ENCODE measurements at regions not wholly inside any gene's neighbourhood (a gene's known extent, or its start where the extent isn't known, plus 50 kb on each side); places are given as distances from the start of the nearest gene placed in this dataset.
"Not testable (repeated sequence)": the region's sequence is repeated elsewhere in the genome, so short reads cannot be mapped to it uniquely, and the experiment has no call there.

GRCh38 chr4:177803151-177803550 is 360.9 kb upstream of the AGA start:
- no peak overlapping the region for H3K9ac ChIP-seq (ENCODE audit: low read length)
- no peaks in the 10 kb centered on the region for H3K36me3 ChIP-seq (ENCODE audit: control insufficient read depth in 1 of 2, insufficient read depth in 2 of 2, low read depth in 1 of 2, low read length in 2 of 2)
- no peak overlapping the region for H2BK12ac ChIP-seq (ENCODE audit: low read length in 2 of 2)
- H2BK5ac ChIP-seq (ENCODE audit: low read depth, low read length, poor library complexity, severe bottlenecking): no peak overlapping the region
- no peak overlapping the region for H4K8ac ChIP-seq (ENCODE audit: low read length)
- H2BK120ac ChIP-seq (ENCODE audit: low read depth, low read length): no peak overlapping the region
- no peak overlapping the region for H3K14ac ChIP-seq (ENCODE audit: low read length in 2 of 2)
- no peak overlapping the region for H2AK5ac ChIP-seq (ENCODE audit: low read length, severe bottlenecking)
- H3K4ac ChIP-seq (ENCODE audit: low read depth in 1 of 2, low read length in 2 of 2): no peak overlapping the region
- H4K91ac ChIP-seq (ENCODE audit: low read length): no peak overlapping the region
- no peak overlapping the region for H3K4me3 ChIP-seq (ENCODE audit: insufficient read depth in 1 of 2, low read depth in 1 of 2, low read length in 2 of 2)
- no peak overlapping the region for H3K4me2 ChIP-seq (ENCODE audit: low read length, poor library complexity, severe bottlenecking)
- no peaks in the 10 kb centered on the region for H3K27me3 ChIP-seq (ENCODE audit: control insufficient read depth in 1 of 2, insufficient read depth in 1 of 2, low read length in 2 of 2)
- H3K4me1 ChIP-seq (ENCODE audit: control insufficient read depth, insufficient read depth, low read depth, low read length): no peaks in the 10 kb centered on the region
- no peak overlapping the region for H2BK15ac ChIP-seq (ENCODE audit: low read depth, poor library complexity, severe bottlenecking)
- DNase-seq: no peak
- H3K18ac ChIP-seq (ENCODE audit: low read depth in 1 of 2, low read length in 2 of 2): no peak overlapping the region
- H3K79me1 ChIP-seq (replicated peaks; ENCODE audit: low read length, poor library complexity, severe bottlenecking): no peaks in the 10 kb centered on the region
- no peaks in the 10 kb centered on the region for H3K9me3 ChIP-seq (ENCODE audit: control insufficient read depth, low read length)
- no peak overlapping the region for H3K23ac ChIP-seq (ENCODE audit: low read length in 2 of 2)
- no peak overlapping the region for H3K27ac ChIP-seq (ENCODE audit: low read length, poor library complexity, severe bottlenecking)
- no peak overlapping the region for H2AFZ ChIP-seq (ENCODE audit: low read depth, low read length)
- WGBS: 56% methylated on average over 2 of the region's 3 CpGs

- Histone ChIP-seq H3K27ac (ENCODE audit: low read length, poor library complexity, severe bottlenecking) (no peak overlapping the region), H2BK120ac (ENCODE audit: low read depth, low read length) (no peak overlapping the region), H2BK15ac (ENCODE audit: low read depth, poor library complexity, severe bottlenecking) (no peak overlapping the region), H4K8ac (ENCODE audit: low read length) (no peak overlapping the region), H2AFZ (ENCODE audit: low read depth, low read length) (no peak overlapping the region), H3K14ac (ENCODE audit: low read length in 2 of 2) (no peak overlapping the region), H3K4ac (ENCODE audit: low read depth in 1 of 2, low read length in 2 of 2) (no peak overlapping the region), H2BK5ac (ENCODE audit: low read depth, low read length, poor library complexity, severe bottlenecking) (no peak overlapping the region), H3K23ac (ENCODE audit: low read length in 2 of 2) (no peak overlapping the region), H3K36me3 (ENCODE audit: control insufficient read depth in 1 of 2, insufficient read depth in 2 of 2, low read depth in 1 of 2, low read length in 2 of 2) (no peaks in the 10 kb centered on the region), H3K79me1 (replicated peaks; ENCODE audit: low read length, poor library complexity, severe bottlenecking) (no peaks in the 10 kb centered on the region), H4K91ac (ENCODE audit: low read length) (no peak overlapping the region), H3K9me3 (ENCODE audit: control insufficient read depth, low read length) (no peaks in the 10 kb centered on the region), H3K4me1 (ENCODE audit: control insufficient read depth, insufficient read depth, low read depth, low read length) (no peaks in the 10 kb centered on the region), H3K9ac (ENCODE audit: low read length) (no peak overlapping the region), H3K4me3 (ENCODE audit: insufficient read depth in 1 of 2, low read depth in 1 of 2, low read length in 2 of 2) (no peak overlapping the region), H3K4me2 (ENCODE audit: low read length, poor library complexity, severe bottlenecking) (no peak overlapping the region), H3K27me3 (ENCODE audit: control insufficient read depth in 1 of 2, insufficient read depth in 1 of 2, low read length in 2 of 2) (no peaks in the 10 kb centered on the region), H2AK5ac (ENCODE audit: low read length, severe bottlenecking) (no peak overlapping the region), H2BK12ac (ENCODE audit: low read length in 2 of 2) (no peak overlapping the region), H3K18ac (ENCODE audit: low read depth in 1 of 2, low read length in 2 of 2) (no peak overlapping the region)
- DNase-seq: no peak
- WGBS: 73% methylated on average over 1 of the region's 3 CpGs
These were observed 367.6 kb upstream of the AGA start for GRCh38 chr4:177809791-177810190.

DNA sequence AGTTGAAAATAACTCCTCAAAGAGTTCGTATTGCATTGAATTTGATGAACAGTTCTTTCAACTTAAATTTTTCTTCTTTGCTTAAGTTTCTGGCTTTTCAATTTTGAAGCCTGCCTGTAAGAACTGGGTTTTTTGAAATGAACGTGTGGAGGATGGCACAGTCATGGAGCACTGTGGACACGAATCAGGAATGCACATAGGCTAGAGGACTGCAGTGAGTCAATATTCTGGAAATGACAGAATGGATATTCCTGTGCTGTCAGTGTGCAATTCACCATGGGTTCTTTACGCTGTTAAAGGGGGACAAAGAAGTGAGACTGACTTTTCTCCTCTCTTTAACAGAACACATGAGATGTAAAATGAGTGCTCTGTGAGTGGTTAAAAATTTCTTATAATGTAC is 368.0 kb upstream of the AGA start:
- Histone ChIP-seq H3K9ac (ENCODE audit: low read length) (no peak overlapping the region), H2AFZ (ENCODE audit: low read depth, low read length) (no peak overlapping the region), H3K4me2 (ENCODE audit: low read length, poor library complexity, severe bottlenecking) (no peak overlapping the region), H3K4ac (ENCODE audit: low read depth in 1 of 2, low read length in 2 of 2) (no peak overlapping the region), H2BK5ac (ENCODE audit: low read depth, low read length, poor library complexity, severe bottlenecking) (no peak overlapping the region), H3K36me3 (ENCODE audit: control insufficient read depth in 1 of 2, insufficient read depth in 2 of 2, low read depth in 1 of 2, low read length in 2 of 2) (no peaks in the 10 kb centered on the region), H3K79me1 (replicated peaks; ENCODE audit: low read length, poor library complexity, severe bottlenecking) (no peaks in the 10 kb centered on the region), H3K9me3 (ENCODE audit: control insufficient read depth, low read length) (no peaks in the 10 kb centered on the region), H4K8ac (ENCODE audit: low read length) (no peak overlapping the region), H3K4me3 (ENCODE audit: insufficient read depth in 1 of 2, low read depth in 1 of 2, low read length in 2 of 2) (no peak overlapping the region), H2AK5ac (ENCODE audit: low read length, severe bottlenecking) (no peak overlapping the region), H3K27me3 (ENCODE audit: control insufficient read depth in 1 of 2, insufficient read depth in 1 of 2, low read length in 2 of 2) (no peaks in the 10 kb centered on the region), H3K18ac (ENCODE audit: low read depth in 1 of 2, low read length in 2 of 2) (no peak overlapping the region), H2BK15ac (ENCODE audit: low read depth, poor library complexity, severe bottlenecking) (no peak overlapping the region), H3K4me1 (ENCODE audit: control insufficient read depth, insufficient read depth, low read depth, low read length) (no peaks in the 10 kb centered on the region), H3K14ac (ENCODE audit: low read length in 2 of 2) (no peak overlapping the region), H3K23ac (ENCODE audit: low read length in 2 of 2) (no peak overlapping the region), H2BK120ac (ENCODE audit: low read depth, low read length) (no peak overlapping the region), H4K91ac (ENCODE audit: low read length) (no peak overlapping the region), H3K27ac (ENCODE audit: low read length, poor library complexity, severe bottlenecking) (no peak overlapping the region), H2BK12ac (ENCODE audit: low read length in 2 of 2) (no peak overlapping the region)
- DNase-seq: no peak
- 66% methylated on average over 3 of the region's 4 CpGs for WGBS

GRCh38 chr4:177818392-177818791 is 376.2 kb upstream of the AGA start:
- not testable (repeated sequence) for H3K4me2 ChIP-seq (ENCODE audit: low read length, poor library complexity, severe bottlenecking); H3K4me1 ChIP-seq (ENCODE audit: control insufficient read depth, insufficient read depth, low read depth, low read length); H2BK5ac ChIP-seq (ENCODE audit: low read depth, low read length, poor library complexity, severe bottlenecking); H3K9ac ChIP-seq (ENCODE audit: low read length); H2BK120ac ChIP-seq (ENCODE audit: low read depth, low read length); H3K27ac ChIP-seq (ENCODE audit: low read length, poor library complexity, severe bottlenecking); H3K18ac ChIP-seq (ENCODE audit: low read depth in 1 of 2, low read length in 2 of 2); H3K14ac ChIP-seq (ENCODE audit: low read length in 2 of 2); H3K23ac ChIP-seq (ENCODE audit: low read length in 2 of 2); H2AFZ ChIP-seq (ENCODE audit: low read depth, low read length); H3K27me3 ChIP-seq (ENCODE audit: control insufficient read depth in 1 of 2, insufficient read depth in 1 of 2, low read length in 2 of 2); H2BK12ac ChIP-seq (ENCODE audit: low read length in 2 of 2); H3K79me1 ChIP-seq (replicated peaks; ENCODE audit: low read length, poor library complexity, severe bottlenecking); H3K36me3 ChIP-seq (ENCODE audit: control insufficient read depth in 1 of 2, insufficient read depth in 2 of 2, low read depth in 1 of 2, low read length in 2 of 2); H3K4me3 ChIP-seq (ENCODE audit: insufficient read depth in 1 of 2, low read depth in 1 of 2, low read length in 2 of 2); H3K9me3 ChIP-seq (ENCODE audit: control insufficient read depth, low read length); H3K4ac ChIP-seq (ENCODE audit: low read depth in 1 of 2, low read length in 2 of 2); DNase-seq; H4K8ac ChIP-seq (ENCODE audit: low read length); H2AK5ac ChIP-seq (ENCODE audit: low read length, severe bottlenecking); H4K91ac ChIP-seq (ENCODE audit: low read length); H2BK15ac ChIP-seq (ENCODE audit: low read depth, poor library complexity, severe bottlenecking)
- WGBS: 90% methylated on average over 4 of the region's 4 CpGs

All from mesenchymal stem cell (in vitro differentiated cells and primary cell).